HL-60 (cell line): ENCODE measurements at regions not wholly inside any gene's neighbourhood (a gene's known extent, or its start where the extent isn't known, plus 50 kb on each side); places are given as distances from the start of the nearest gene placed in this dataset.

Experiments
- TF ChIP-seq, protein P1 (sequence below): IDR thresholded peaks from one replicate; pipeline ENCODE4 v1.5.1; 2011; ENCODE audit warnings: low read length, control low read depth, inconsistent platforms; ENCODE audit not compliant: insufficient read depth
- TF ChIP-seq, protein P2 (sequence below): IDR thresholded peaks from 2 replicates; pipeline ENCODE4 v1.6.1; 2012; ENCODE audit warnings: low read depth; ENCODE audit not compliant: insufficient replicate concordance

DNA sequence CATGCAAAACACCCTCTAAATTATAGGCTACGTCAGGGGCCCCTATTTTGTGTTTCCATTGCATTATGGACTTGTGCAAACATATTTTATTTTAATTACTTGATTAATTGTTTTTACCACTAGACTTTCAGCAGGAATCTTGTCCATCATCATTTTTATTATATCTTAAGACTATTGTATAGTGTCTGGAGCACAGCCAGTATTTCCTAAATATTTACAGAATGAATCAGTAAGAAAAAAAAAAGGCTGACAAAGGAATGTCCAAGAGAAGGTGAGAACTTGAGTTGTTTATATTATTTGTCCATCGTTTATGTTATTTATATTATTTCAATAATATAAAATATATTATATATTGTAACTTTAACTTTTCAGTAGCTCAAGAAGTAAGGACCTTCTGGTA lies 664.7 kb downstream of the SLC6A15 start:
- TF ChIP-seq, protein P1, sequence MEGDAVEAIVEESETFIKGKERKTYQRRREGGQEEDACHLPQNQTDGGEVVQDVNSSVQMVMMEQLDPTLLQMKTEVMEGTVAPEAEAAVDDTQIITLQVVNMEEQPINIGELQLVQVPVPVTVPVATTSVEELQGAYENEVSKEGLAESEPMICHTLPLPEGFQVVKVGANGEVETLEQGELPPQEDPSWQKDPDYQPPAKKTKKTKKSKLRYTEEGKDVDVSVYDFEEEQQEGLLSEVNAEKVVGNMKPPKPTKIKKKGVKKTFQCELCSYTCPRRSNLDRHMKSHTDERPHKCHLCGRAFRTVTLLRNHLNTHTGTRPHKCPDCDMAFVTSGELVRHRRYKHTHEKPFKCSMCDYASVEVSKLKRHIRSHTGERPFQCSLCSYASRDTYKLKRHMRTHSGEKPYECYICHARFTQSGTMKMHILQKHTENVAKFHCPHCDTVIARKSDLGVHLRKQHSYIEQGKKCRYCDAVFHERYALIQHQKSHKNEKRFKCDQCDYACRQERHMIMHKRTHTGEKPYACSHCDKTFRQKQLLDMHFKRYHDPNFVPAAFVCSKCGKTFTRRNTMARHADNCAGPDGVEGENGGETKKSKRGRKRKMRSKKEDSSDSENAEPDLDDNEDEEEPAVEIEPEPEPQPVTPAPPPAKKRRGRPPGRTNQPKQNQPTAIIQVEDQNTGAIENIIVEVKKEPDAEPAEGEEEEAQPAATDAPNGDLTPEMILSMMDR, result no peak
- TF ChIP-seq, protein P2, sequence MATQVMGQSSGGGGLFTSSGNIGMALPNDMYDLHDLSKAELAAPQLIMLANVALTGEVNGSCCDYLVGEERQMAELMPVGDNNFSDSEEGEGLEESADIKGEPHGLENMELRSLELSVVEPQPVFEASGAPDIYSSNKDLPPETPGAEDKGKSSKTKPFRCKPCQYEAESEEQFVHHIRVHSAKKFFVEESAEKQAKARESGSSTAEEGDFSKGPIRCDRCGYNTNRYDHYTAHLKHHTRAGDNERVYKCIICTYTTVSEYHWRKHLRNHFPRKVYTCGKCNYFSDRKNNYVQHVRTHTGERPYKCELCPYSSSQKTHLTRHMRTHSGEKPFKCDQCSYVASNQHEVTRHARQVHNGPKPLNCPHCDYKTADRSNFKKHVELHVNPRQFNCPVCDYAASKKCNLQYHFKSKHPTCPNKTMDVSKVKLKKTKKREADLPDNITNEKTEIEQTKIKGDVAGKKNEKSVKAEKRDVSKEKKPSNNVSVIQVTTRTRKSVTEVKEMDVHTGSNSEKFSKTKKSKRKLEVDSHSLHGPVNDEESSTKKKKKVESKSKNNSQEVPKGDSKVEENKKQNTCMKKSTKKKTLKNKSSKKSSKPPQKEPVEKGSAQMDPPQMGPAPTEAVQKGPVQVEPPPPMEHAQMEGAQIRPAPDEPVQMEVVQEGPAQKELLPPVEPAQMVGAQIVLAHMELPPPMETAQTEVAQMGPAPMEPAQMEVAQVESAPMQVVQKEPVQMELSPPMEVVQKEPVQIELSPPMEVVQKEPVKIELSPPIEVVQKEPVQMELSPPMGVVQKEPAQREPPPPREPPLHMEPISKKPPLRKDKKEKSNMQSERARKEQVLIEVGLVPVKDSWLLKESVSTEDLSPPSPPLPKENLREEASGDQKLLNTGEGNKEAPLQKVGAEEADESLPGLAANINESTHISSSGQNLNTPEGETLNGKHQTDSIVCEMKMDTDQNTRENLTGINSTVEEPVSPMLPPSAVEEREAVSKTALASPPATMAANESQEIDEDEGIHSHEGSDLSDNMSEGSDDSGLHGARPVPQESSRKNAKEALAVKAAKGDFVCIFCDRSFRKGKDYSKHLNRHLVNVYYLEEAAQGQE, result no peak
